CD4-positive, alpha-beta T cell treated with Interleukin-21 for 1 hour (primary cell): ENCODE measurements at regions not wholly inside any gene's neighbourhood (a gene's known extent, or its start where the extent isn't known, plus 50 kb on each side); places are given as distances from the start of the nearest gene placed in this dataset.

Experiments used
- DNase-seq: peaks from one replicate; pipeline ENCODE4 v3.0.0-alpha.2; 2020

- DNase-seq: no peak
Measured at GRCh38 chr1:82844911-82845827, 1044.4 kb downstream of the ADGRL2 start.

GRCh38 chr1:82844447-82844846 lies 1043.7 kb downstream of the ADGRL2 start:
- no peak for DNase-seq

GRCh38 chr1:82843876-82844275 lies 1043.1 kb downstream of the ADGRL2 start:
- no peak for DNase-seq

- DNase-seq: no peak
Measured at GRCh38 chr1:82840192-82840591, 1039.5 kb downstream of the ADGRL2 start.

GRCh38 chr1:82837766-82838465 lies 1037.2 kb downstream of the ADGRL2 start:
- no peak for DNase-seq

GRCh38 chr1:82836973-82837680 lies 1036.4 kb downstream of the ADGRL2 start:
- DNase-seq: no peak

GRCh38 chr1:82836213-82836972 lies 1035.7 kb downstream of the ADGRL2 start:
- DNase-seq: no peak

GRCh38 chr1:82830690-82831380 lies 1030.1 kb downstream of the ADGRL2 start:
- no peak for DNase-seq

- no peak for DNase-seq
Measured at GRCh38 chr1:82829527-82829926, 1028.8 kb downstream of the ADGRL2 start.

- DNase-seq: no peak
Measured at GRCh38 chr1:82823876-82824275, 1023.1 kb downstream of the ADGRL2 start.

- no peak for DNase-seq
Measured at GRCh38 chr1:82820816-82821215, 1020.1 kb downstream of the ADGRL2 start.

- DNase-seq: no peak
Measured at GRCh38 chr1:82819234-82819633, 1018.5 kb downstream of the ADGRL2 start.

GRCh38 chr1:82818586-82818985 lies 1017.9 kb downstream of the ADGRL2 start:
- DNase-seq: no peak

GRCh38 chr1:82813386-82813785 lies 1012.7 kb downstream of the ADGRL2 start:
- DNase-seq: no peak

GRCh38 chr1:82810601-82811000 lies 1009.9 kb downstream of the ADGRL2 start:
- no peak for DNase-seq

GRCh38 chr1:82807563-82807962 lies 1006.8 kb downstream of the ADGRL2 start:
- DNase-seq: no peak

- DNase-seq: no peak
Measured at GRCh38 chr1:82806133-82806532, 1005.4 kb downstream of the ADGRL2 start.

GRCh38 chr1:82801176-82801575 lies 1000.4 kb downstream of the ADGRL2 start:
- no peak for DNase-seq

GRCh38 chr1:82800721-82801120 lies 1000.0 kb downstream of the ADGRL2 start:
- DNase-seq: no peak

- no peak for DNase-seq
Measured at GRCh38 chr1:82799261-82799660, 998.5 kb downstream of the ADGRL2 start.

- no peak for DNase-seq
Measured at GRCh38 chr1:82795508-82796149, 994.9 kb downstream of the ADGRL2 start.

- DNase-seq: no peak
Measured at GRCh38 chr1:82792151-82792550, 991.4 kb downstream of the ADGRL2 start.
